Retinal pigment epithelial cell (primary cell): ENCODE measurements at regions not wholly inside any gene's neighbourhood (a gene's known extent, or its start where the extent isn't known, plus 50 kb on each side); places are given as distances from the start of the nearest gene placed in this dataset.

Experiments used
- DNase-seq: peaks from one replicate; pipeline ENCODE4 v3.0.0-alpha.2; 2010; ENCODE audit warnings: low read depth
- H3K4me3 ChIP-seq: 2 replicates; pipeline ENCODE4 v1.5.1; 2011; ENCODE audit warnings: mild to moderate bottlenecking, low read length, control low read depth, moderate library complexity
- CTCF ChIP-seq: conservative IDR thresholded peaks from 2 replicates; pipeline ENCODE4 v1.5.1; 2011; ENCODE audit warnings: low read depth, low read length, control low read depth, inconsistent platforms

DNA sequence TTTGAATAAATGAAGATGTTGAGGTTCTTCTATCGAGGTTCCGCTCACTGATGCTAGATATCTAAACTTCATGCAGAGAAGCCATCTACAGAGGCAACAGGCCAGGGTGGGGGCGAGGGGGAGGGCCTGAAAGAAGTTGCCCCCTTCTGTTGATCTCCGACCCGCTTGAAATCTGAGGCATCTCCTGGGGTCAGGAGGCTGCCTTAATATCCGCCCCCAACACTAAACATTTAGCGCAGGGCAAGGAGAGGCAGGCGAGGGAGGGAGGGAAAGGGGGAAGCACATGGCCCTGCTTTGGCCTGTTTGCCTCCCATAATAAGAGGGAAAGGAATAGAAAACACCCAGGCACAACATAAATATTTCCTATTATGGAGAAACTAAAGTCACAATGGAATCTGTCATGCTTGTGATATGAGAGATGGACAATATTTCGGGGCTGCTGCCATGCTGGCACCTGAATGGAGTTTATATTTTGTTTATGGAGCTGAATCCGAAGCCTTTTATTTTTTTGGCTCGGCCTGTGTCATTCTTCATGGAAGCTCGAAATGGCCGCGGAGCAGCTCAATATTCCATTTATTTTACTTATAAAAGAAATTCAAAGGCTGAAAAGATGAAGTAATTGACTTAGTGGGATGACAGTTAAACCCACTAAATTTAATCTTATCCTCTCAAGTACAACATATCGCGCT lies 221.1 kb downstream of the INSIG2 start:
- TF ChIP-seq CTCF, result no peak
- peak overlapping the region; percentile 62 for H3K4me3 ChIP-seq

DNA sequence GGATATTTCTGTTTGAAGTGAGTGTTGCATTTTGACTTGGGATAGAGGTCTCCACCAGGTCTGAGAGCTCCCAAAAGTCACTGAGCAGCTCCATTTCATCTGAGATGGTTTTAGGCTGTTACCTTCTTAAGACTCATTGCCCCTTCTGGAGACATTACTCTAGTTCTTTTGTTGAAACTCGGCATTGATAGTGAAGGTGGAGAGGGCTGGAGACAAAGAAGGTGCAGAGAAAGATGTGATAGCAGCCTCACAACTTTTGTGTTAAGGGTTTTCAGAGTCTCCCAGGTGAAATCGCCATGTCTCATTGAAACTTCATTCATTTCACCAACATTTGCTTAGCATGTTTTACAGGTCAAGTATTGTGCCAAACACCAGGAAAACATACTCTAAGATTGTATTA lies 219.6 kb downstream of the INSIG2 start:
- H3K4me3 ChIP-seq, result no peak overlapping the region
- DNase-seq, result no peak
- TF ChIP-seq CTCF, result no peak

More for the DNA sequence above, 221.1 kb downstream of the INSIG2 start:
- no peak for DNase-seq

DNA sequence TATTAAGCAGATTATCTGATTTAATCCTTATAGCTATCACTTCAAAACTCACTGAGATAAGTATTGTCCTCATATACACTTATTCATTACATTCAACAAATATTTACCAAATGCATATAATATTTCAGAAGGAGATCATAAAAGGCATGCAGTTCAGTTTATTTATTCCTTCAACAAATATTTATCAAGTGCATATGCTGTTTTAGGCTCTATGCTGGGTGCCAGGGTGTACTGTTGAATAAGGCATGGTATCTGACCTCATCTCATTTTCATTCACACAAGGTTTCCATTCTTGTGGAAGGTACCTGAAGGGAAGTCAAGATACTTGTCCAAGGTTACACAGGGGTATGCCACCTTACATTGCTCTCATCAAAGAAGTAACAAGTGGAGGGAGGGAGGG lies 213.0 kb downstream of the INSIG2 start:
- TF ChIP-seq CTCF, result no peak
- no peak overlapping the region for H3K4me3 ChIP-seq
- DNase-seq, result no peak

DNA sequence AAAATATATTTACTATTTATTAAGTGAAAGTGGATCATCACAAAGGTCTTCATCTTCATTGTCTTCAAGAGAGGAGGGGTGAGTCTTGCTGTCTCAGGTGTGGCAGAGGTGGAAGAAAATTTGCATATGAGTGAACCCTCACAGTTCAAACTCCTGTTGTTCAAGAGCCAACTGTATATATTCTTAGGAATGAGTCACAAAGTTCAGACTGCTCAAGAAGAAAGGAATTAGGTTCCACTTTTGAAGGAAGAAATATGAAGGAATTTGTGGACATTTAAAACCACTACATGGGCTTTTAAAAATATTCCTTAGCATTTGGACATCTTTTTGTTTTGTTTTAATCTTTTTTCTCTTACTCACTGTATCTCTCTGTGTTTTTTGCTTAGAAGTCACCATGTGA lies 212.6 kb downstream of the INSIG2 start:
- no peak for DNase-seq
- TF ChIP-seq CTCF, result no peak
- H3K4me3 ChIP-seq, result no peak overlapping the region

GRCh38 chr2:118296663-118297062 lies 208.4 kb downstream of the INSIG2 start:
- DNase-seq, result no peak
- TF ChIP-seq CTCF, result no peak
- no peak overlapping the region for H3K4me3 ChIP-seq

- TF ChIP-seq CTCF, result no peak
- H3K4me3 ChIP-seq, result no peak overlapping the region
- no peak for DNase-seq
These were observed 207.5 kb downstream of the INSIG2 start for GRCh38 chr2:118295592-118296390.

DNA sequence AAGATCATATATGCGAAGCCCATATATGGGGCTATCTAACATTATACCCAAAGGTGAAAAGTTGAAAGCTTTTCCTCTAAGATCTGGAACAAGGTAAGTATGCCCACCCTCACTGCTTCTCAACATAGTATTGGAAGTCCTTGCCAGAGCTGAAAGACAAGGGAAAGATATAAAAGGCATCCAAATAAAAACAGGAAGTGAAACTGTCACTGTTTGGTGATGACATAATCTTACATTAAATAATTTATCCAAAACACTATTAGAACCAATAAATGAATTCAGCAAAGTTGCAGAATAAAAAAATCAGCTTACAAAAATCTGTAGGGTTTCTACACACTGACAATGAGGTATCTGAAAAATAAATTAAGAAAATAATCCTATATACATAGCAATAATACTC lies 205.8 kb downstream of the INSIG2 start:
- no peak overlapping the region for H3K4me3 ChIP-seq
- DNase-seq, result no peak
- TF ChIP-seq CTCF, result no peak
